GM20000 (cell line): ENCODE measurements at regions not wholly inside any gene's neighbourhood (a gene's known extent, or its start where the extent isn't known, plus 50 kb on each side); places are given as distances from the start of the nearest gene placed in this dataset.

ENCODE experiments used
- DNase-seq: peaks from one replicate; pipeline ENCODE4 v3.0.0; 2012; ENCODE audit warnings: low spot score
- TF ChIP-seq, protein P1 (sequence below): IDR thresholded peaks from 2 replicates; pipeline ENCODE4 v1.5.1; 2012; ENCODE audit warnings: mild to moderate bottlenecking, control low read depth; ENCODE audit errors: extremely low read depth, missing control alignments

DNA sequence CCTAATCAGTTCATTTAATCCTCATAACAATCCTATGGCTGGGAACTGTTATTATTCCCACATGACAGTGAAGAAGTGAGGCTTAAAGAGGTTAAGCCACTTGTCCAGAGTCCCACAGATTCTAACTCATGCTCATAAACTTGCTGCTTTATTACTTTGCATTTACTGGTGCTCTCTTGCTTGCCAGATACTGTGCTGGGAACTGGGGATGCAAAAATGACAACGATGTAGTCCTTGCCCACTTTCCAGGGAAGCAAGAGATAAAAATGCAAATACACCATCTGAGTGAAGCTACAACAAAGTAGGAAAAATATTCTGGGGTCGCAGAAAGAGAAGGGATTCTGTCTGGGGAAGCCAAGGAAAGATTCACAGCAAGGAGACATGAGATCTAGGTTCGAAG lies 335.0 kb downstream of the VPS13C start:
- TF ChIP-seq, protein P1, sequence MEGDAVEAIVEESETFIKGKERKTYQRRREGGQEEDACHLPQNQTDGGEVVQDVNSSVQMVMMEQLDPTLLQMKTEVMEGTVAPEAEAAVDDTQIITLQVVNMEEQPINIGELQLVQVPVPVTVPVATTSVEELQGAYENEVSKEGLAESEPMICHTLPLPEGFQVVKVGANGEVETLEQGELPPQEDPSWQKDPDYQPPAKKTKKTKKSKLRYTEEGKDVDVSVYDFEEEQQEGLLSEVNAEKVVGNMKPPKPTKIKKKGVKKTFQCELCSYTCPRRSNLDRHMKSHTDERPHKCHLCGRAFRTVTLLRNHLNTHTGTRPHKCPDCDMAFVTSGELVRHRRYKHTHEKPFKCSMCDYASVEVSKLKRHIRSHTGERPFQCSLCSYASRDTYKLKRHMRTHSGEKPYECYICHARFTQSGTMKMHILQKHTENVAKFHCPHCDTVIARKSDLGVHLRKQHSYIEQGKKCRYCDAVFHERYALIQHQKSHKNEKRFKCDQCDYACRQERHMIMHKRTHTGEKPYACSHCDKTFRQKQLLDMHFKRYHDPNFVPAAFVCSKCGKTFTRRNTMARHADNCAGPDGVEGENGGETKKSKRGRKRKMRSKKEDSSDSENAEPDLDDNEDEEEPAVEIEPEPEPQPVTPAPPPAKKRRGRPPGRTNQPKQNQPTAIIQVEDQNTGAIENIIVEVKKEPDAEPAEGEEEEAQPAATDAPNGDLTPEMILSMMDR, result no peak
- DNase-seq, result no peak

DNA sequence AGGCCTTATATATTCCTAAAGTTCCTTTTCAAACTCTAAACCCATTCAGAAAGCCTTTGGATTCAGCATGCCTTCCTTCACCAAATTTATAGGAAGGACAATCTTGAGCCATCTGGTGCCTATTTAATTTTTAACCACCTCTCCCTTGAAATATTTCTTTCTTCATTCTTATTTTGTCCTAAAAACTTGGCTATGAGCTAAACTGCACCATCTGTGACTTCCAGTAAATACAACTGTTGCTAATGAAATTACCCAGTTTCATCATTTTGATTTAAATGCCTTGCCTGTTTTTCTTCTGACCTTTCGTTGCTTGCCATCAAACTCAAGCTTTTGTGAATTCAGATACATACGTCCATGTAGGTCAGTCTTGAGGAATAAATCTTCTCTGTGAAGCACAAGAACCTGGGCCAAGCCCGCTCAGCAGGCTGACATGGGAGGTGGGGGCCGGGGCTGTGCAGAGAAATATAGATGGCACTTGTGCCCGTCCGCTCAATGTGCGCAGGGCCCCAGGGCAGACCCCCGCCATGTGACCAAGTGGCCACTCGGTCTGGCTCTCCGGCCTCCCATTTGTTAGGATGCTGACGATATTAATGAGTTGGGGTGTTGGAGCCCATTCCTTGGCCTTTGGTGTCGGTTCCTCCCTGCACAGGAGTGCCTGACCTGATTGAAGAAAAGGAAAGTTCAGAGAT lies 335.9 kb downstream of the VPS13C start:
- TF ChIP-seq, protein P1, result no peak
- DNase-seq, result no peak

DNA sequence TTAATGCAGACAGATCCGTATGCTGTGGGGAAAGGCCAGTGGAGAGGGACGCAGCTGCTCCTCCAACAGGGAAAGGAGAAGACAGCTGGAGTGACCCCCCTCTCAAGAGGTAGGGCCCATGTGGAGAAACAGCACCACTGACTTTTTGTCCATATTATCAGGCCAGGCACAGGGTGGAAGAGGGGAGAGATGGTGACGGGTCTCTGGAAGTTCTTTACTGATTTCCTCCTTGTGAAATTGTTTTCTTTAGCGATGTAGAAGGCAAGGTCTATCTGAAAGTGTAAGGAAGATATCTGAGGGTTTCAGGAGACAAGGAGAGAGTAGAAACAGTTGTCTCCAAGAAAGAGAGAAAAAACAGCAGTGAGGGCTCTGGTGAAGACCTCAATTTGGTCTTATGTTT lies 338.8 kb downstream of the VPS13C start:
- no peak for DNase-seq

DNA sequence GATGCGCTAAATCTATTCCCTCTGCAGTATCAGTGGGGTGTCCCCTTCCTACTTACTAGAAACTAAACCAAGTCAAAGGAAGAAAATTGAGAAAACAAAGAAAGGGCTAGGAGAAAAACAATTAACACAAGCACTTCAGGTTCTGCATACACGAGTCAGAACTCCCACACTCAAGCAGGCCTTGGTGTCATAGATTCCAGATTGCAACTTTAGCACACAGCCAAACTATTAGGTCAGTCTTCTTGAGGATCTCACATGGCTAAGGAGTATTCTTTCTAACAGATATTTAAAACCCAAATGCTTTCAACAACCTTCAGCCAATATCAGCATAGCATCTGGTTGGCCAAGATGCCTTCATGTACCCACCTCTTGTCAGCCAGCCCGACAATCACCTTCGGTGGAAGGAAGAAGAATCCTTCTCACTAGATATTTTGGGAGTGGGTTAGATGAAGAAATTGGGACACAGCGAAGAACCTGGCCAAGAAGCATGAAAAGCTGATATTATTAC lies 340.0 kb downstream of the VPS13C start:
- DNase-seq, result no peak
- TF ChIP-seq, protein P1, result no peak

More for the DNA sequence above, 338.8 kb downstream of the VPS13C start:
- TF ChIP-seq, protein P1, result no peak

DNA sequence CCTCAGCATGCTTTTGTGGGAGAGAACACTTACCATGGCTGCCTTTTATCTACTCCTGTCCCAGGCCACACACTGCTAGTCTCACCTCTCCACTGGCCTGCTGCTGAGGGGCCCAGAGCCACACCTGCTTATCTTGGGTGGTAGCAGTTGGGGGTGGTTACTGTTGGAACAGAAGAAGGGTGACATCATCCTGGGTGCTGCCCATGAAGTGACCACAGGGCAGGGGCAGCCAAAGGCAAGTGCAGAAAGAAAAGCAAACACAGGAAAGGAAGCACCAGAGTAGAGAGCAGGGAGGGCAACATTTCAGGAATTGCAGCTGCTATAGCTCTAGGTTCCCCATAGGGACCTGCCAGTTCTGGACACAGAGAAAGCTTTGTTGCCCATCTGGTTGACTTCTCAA lies 345.2 kb downstream of the VPS13C start:
- TF ChIP-seq, protein P1, result no peak
- no peak for DNase-seq

DNA sequence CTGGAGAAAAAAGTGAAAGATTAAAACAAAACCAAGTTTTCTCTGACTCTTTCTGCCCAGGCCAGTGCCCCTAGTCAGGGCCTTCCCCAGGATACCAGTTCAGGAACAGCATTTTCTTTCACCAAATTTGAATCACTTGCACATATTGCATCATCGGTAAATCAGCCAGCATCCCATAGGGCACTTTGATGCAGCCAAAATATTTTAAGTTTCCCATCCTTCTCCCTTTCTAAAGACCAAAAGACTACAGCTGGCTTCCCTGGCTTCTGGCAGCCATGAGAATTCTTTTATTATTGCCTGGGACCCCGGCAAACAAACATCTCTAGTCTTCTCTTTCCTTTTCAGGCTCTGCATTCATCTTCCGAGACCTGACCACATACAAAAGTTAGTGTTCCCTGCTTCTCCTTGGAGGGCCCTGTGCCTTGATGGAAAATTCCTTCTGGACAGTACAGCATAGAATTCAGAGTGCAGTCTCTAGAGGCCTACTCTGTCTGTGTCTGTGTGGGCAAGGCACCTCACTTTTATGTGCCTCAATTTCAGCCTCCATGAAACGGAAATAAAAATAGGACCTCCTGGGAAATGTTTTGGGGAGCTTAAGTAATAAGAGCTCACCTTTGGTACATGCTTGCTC lies 348.0 kb downstream of the VPS13C start:
- DNase-seq, result no peak
- TF ChIP-seq, protein P1, result no peak

DNA sequence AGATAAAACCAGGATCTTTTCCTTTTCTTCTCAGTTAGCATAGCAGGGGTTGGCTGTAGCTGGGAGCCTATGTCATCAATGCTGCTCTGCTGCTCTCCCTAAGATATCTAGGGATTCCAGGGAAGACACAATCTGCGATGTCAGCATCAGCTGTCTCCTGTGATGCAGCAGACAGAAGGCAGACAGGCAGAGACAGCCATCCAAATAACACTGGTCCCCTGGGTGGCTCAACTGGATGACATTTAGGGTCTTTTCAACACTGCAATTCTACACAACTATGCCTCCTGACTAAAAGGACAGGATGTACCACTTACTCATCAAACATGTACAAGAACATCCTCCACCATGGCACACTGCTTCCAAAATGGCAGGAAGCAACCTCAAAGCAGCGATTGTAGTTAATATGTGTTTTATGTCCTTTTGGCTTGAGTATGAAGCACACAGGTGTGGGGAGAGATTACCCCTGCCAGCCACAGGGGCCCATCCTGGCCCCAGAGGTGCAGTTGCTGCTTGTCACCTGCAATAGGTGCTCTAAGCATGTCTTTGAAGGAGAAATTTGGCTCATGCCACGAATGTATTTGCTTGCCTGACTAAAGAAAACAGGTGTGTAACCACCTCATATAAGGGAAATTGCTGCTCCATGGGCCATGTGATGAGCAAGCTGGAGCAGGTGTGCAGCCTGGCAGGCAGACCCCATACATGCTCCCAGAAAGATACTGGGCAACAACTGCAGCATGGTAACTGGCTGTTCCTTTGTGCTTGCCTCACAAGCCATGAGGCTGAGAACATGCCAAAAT lies 357.8 kb downstream of the VPS13C start:
- TF ChIP-seq, protein P1, result no peak
- no peak for DNase-seq
